MM.1S (cell line): ENCODE measurements at regions not wholly inside any gene's neighbourhood (a gene's known extent, or its start where the extent isn't known, plus 50 kb on each side); places are given as distances from the start of the nearest gene placed in this dataset.

Experiments used
- EZH2 ChIP-seq: fragments of 300-600 bp; sonication (generic); optimal IDR thresholded peaks from 2 replicates; pipeline ENCODE3; 2017; ENCODE audit warnings: low read depth, mild to moderate bottlenecking, antibody characterized with exemption, low read length, mixed read lengths
- EZH2phosphoT487 ChIP-seq: fragments of 300-600 bp; sonication (generic); IDR thresholded peaks from 2 replicates; pipeline ENCODE4 v1.6.1; 2018; ENCODE audit warnings: antibody characterized with exemption, low read length
- TF ChIP-seq, protein P1 (sequence below): fragments of 300-600 bp; sonication (generic); IDR thresholded peaks from 2 replicates; pipeline ENCODE4 v1.5.1; 2016; ENCODE audit warnings: antibody characterized with exemption, low read length, mixed read lengths

DNA sequence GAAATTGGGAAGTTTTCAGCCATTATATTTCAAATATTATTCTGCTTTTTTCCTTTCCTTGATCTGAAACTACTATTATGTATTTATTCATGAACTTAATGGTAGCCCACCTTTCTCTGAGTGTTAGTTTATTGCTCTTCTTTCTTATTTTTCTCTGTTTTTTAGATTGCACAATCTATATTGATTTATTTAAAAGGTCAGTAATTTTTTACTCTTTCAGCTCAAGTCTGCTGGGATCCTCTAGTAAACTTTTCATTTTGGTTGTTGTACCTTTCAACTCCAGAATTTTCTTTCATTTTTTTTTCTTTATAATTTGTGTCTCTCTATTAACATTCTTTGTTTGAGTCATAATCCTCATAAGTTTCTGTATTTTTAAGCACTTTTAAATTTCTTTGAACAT, 529.4 kb upstream of the POT1 start:
- TF ChIP-seq, protein P1, sequence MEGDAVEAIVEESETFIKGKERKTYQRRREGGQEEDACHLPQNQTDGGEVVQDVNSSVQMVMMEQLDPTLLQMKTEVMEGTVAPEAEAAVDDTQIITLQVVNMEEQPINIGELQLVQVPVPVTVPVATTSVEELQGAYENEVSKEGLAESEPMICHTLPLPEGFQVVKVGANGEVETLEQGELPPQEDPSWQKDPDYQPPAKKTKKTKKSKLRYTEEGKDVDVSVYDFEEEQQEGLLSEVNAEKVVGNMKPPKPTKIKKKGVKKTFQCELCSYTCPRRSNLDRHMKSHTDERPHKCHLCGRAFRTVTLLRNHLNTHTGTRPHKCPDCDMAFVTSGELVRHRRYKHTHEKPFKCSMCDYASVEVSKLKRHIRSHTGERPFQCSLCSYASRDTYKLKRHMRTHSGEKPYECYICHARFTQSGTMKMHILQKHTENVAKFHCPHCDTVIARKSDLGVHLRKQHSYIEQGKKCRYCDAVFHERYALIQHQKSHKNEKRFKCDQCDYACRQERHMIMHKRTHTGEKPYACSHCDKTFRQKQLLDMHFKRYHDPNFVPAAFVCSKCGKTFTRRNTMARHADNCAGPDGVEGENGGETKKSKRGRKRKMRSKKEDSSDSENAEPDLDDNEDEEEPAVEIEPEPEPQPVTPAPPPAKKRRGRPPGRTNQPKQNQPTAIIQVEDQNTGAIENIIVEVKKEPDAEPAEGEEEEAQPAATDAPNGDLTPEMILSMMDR: no peak
- TF ChIP-seq EZH2: no peak
- TF ChIP-seq EZH2phosphoT487: no peak
